HL-60 (cell line): ENCODE measurements at regions not wholly inside any gene's neighbourhood (a gene's known extent, or its start where the extent isn't known, plus 50 kb on each side); places are given as distances from the start of the nearest gene placed in this dataset.

Source experiments
- DNase-seq, 2 experiments: peaks; one replicate each; pipeline ENCODE4 v3.0.0-alpha.2; 2010 to 2020; ENCODE audit warnings: low read depth in 1 of 2, low spot score in 1 of 2
- H3K27ac ChIP-seq: fragments of 250-450 bp; sonication (Bioruptor Pico); replicated peaks from 2 replicates; pipeline ENCODE4 v1.5.1; 2020; ENCODE audit warnings: mild to moderate bottlenecking, moderate library complexity
- H3K27me3 ChIP-seq: fragments of 250-450 bp; sonication (Bioruptor Pico); 2 replicates; pipeline ENCODE4 v1.5.1; 2021; ENCODE audit warnings: mild to moderate bottlenecking, moderate library complexity; ENCODE audit not compliant: insufficient read depth, poor library complexity, severe bottlenecking
- H3K4me3 ChIP-seq: replicated peaks from 2 replicates; pipeline ENCODE4 v1.5.1; 2011; ENCODE audit warnings: mild to moderate bottlenecking, control low read depth, low read length; ENCODE audit not compliant: insufficient read depth
- CTCF ChIP-seq: IDR thresholded peaks from one replicate; pipeline ENCODE4 v1.5.1; 2011; ENCODE audit warnings: low read length, control low read depth, inconsistent platforms; ENCODE audit not compliant: insufficient read depth
- GABPA ChIP-seq: IDR thresholded peaks from 2 replicates; pipeline ENCODE4 v1.6.1; 2012; ENCODE audit warnings: low read depth
- POLR2AphosphoS5 ChIP-seq: IDR thresholded peaks from 2 replicates; pipeline ENCODE4 v1.6.1; 2012; ENCODE audit warnings: low read depth
- REST ChIP-seq: IDR thresholded peaks from 2 replicates; pipeline ENCODE4 v1.6.1; 2012; ENCODE audit warnings: low read depth; ENCODE audit not compliant: insufficient replicate concordance
- SPI1 ChIP-seq: IDR thresholded peaks from 2 replicates; pipeline ENCODE4 v1.6.1; 2012; ENCODE audit warnings: low read depth, mild to moderate bottlenecking, borderline replicate concordance

GRCh38 chr2:121064186-121064585, 220.8 kb downstream of the TFCP2L1 start:
- DNase-seq = no peak
- Histone ChIP-seq H3K4me3 (no peak overlapping the region), H3K27me3 (peaks cover 5% of the 10 kb centered on the region), H3K27ac (no peak overlapping the region)
- TF ChIP-seq GABPA (no peak), SPI1 (no peak), CTCF (no peak), POLR2AphosphoS5 (no peak), REST (no peak)

GRCh38 chr2:121065239-121065638, 219.8 kb downstream of the TFCP2L1 start:
- TF ChIP-seq CTCF (no peak), SPI1 (no peak), REST (no peak), POLR2AphosphoS5 (no peak), GABPA (no peak)
- Histone ChIP-seq H3K27ac (no peak overlapping the region), H3K4me3 (no peak overlapping the region), H3K27me3 (peaks cover 5% of the 10 kb centered on the region)
- no peak for DNase-seq

GRCh38 chr2:121066526-121066925, 218.5 kb downstream of the TFCP2L1 start:
- DNase-seq = no peak
- TF ChIP-seq CTCF (no peak), SPI1 (no peak), GABPA (no peak), REST (no peak), POLR2AphosphoS5 (no peak)
- no peak overlapping the region for H3K27ac ChIP-seq
- H3K27me3 ChIP-seq = peaks cover 5% of the 10 kb centered on the region
- H3K4me3 ChIP-seq = no peak overlapping the region
